GM23248 (cell line): ENCODE measurements at regions not wholly inside any gene's neighbourhood (a gene's known extent, or its start where the extent isn't known, plus 50 kb on each side); places are given as distances from the start of the nearest gene placed in this dataset.
"Not testable (repeated sequence)": the region's sequence is repeated elsewhere in the genome, so short reads cannot be mapped to it uniquely, and the experiment has no call there.

Experiments
- DNase-seq: peaks from one replicate; pipeline ENCODE4 v3.0.0-alpha.2; 2015
- H2AFZ ChIP-seq: fragments of 200-600 bp; sonication (generic); 2 replicates; pipeline ENCODE4 v1.6.1; 2016; ENCODE audit warnings: antibody characterized with exemption
- H3F3A ChIP-seq: fragments of 200-600 bp; sonication (generic); 2 replicates; pipeline ENCODE4 v1.6.1; 2016; ENCODE audit warnings: mild to moderate bottlenecking, antibody characterized with exemption, mixed run types; ENCODE audit not compliant: insufficient read depth
- H3K27ac ChIP-seq: fragments of 200-600 bp; sonication (generic); 2 replicates; pipeline ENCODE4 v1.5.1; 2016; ENCODE audit warnings: mild to moderate bottlenecking
- H3K27me3 ChIP-seq: fragments of 200-600 bp; sonication (generic); replicated peaks from 2 replicates; pipeline ENCODE4 v1.6.1; 2016; ENCODE audit warnings: mild to moderate bottlenecking; ENCODE audit not compliant: insufficient read depth
- H3K36me3 ChIP-seq: fragments of 200-600 bp; sonication (generic); 2 replicates; pipeline ENCODE4 v1.6.1; 2016; ENCODE audit warnings: low read depth, mild to moderate bottlenecking
- H3K4me1 ChIP-seq: fragments of 200-600 bp; sonication (generic); 2 replicates; pipeline ENCODE4 v1.6.1; 2016; ENCODE audit warnings: mild to moderate bottlenecking; ENCODE audit not compliant: insufficient read depth
- H3K4me2 ChIP-seq: fragments of 200-600 bp; sonication (generic); one replicate; pipeline ENCODE4 v1.6.1; 2016; ENCODE audit warnings: mild to moderate bottlenecking; ENCODE audit not compliant: unreplicated experiment
- H3K4me3 ChIP-seq: fragments of 200-600 bp; sonication (generic); 2 replicates; pipeline ENCODE4 v1.5.1; 2016; ENCODE audit warnings: mild to moderate bottlenecking
- H3K79me2 ChIP-seq: fragments of 200-600 bp; sonication (generic); 2 replicates; pipeline ENCODE4 v1.6.1; 2016; ENCODE audit warnings: mild to moderate bottlenecking; ENCODE audit not compliant: insufficient read depth
- H3K9ac ChIP-seq: fragments of 200-600 bp; sonication (generic); 2 replicates; pipeline ENCODE4 v1.6.1; 2016; ENCODE audit warnings: mild to moderate bottlenecking
- H3K9me2 ChIP-seq: fragments of 200-600 bp; sonication (generic); 2 replicates; pipeline ENCODE4 v1.6.1; 2016; ENCODE audit warnings: mixed run types, mild to moderate bottlenecking, moderate library complexity; ENCODE audit not compliant: insufficient read depth
- H3K9me3 ChIP-seq: fragments of 200-600 bp; sonication (generic); one replicate; pipeline ENCODE4 v1.6.1; 2017; ENCODE audit warnings: low read depth
- H4K20me1 ChIP-seq: fragments of 200-600 bp; sonication (generic); 2 replicates; pipeline ENCODE4 v1.6.0; 2016; ENCODE audit not compliant: insufficient read depth
- EZH2 ChIP-seq: fragments of 200-600 bp; sonication (generic); IDR thresholded peaks from 2 replicates; pipeline ENCODE4 v1.6.1; 2018; ENCODE audit warnings: antibody characterized with exemption, mild to moderate bottlenecking; ENCODE audit not compliant: insufficient read depth, poor library complexity, severe bottlenecking
- EZH2phosphoT487 ChIP-seq: fragments of 200-600 bp; sonication (generic); IDR thresholded peaks from 2 replicates; pipeline ENCODE4 v1.6.1; 2018; ENCODE audit warnings: antibody characterized with exemption, moderate library complexity, mild to moderate bottlenecking, low read depth; ENCODE audit not compliant: insufficient read depth
- WGBS, 2 experiments: methylation state at CpG; one replicate each; pipeline ENCODE4 v1.1.6; 2015 to 2017; ENCODE audit warnings: low lambda C conversion rate in 2 of 2, low coverage in 1 of 2; ENCODE audit errors: missing lambda C conversion rate in 2 of 2; 5-methylcytosine and 5-hydroxymethylcytosine counted together
- in situ Hi-C: fragments of 300-500 bp; cut with MboI; formaldehyde crosslinking; loops from 2 replicates; pipeline ENCODE4 v1.15.0; 2020

DNA sequence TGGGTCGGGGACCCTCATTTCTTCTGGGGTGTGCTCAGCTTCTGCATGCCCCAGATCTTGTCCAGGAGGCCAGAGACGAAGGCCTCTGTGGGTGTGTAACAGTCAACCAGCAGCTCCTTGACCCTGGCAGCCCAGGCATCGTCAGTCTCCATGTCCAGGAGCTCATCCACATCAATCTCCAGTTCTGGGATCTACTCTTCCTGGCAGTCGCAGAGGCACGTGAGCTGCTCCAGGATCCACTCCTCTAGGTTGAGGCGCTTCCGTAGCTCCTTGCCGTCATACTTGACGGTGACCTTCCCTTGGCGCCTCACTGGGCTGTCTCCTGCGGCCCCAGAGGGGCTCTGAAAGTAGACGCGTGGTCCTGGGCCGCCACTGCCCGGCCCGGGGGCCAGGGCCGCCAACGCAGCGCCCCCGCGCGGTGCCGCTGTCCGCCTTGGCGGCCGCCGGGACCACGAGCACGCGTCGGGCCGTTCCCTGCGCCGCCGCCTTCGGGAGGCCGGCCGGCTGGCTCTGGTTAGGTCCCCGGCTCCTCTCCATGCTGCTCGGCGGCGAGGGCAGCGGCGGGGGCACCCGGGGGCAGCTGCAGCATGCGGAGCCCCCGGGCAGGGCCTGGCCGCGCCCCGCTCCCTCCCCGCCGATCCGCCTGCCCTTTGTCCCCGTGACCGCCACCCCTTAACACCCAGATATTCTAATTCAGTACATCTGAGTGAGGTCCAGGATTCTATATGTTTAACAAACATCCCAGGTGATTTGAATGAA is 170.5 kb downstream of the SEPTIN7 start:
- Histone ChIP-seq H3K9ac (no peak overlapping the region), H3K79me2 (no peaks in the 10 kb centered on the region), H4K20me1 (no peaks in the 10 kb centered on the region), H3K4me1 (no peaks in the 10 kb centered on the region), H3K27ac (no peak overlapping the region), H3F3A (no peaks in the 10 kb centered on the region), H3K4me2 (peak overlapping the region; percentile 43), H3K27me3 (no peaks in the 10 kb centered on the region), H3K4me3 (no peak overlapping the region), H3K9me3 (no peaks in the 10 kb centered on the region), H3K9me2 (no peaks in the 10 kb centered on the region), H2AFZ (peak overlapping the region; percentile 59), H3K36me3 (no peaks in the 10 kb centered on the region)
- WGBS, 2 experiments: 32 to 35% methylated on average over 47 to 55 of the region's 55 CpGs
- in situ Hi-C loops: loop anchor here (10.0 kb wide), 1 partner anchor 47 kb away; no protein-coding TSS in a partner anchor
- no peak for TF ChIP-seq EZH2phosphoT487
- DNase-seq: peak; percentile 39

GRCh38 chr7:35975851-35976454 is 175.1 kb downstream of the SEPTIN7 start:
- Histone ChIP-seq H4K20me1 (no peaks in the 10 kb centered on the region), H2AFZ (no peak overlapping the region), H3K79me2 (no peaks in the 10 kb centered on the region), H3K9ac (no peak overlapping the region), H3K9me2 (no peaks in the 10 kb centered on the region), H3K27me3 (peaks cover 5% of the 10 kb centered on the region; the same call in 1 of the 2 replicates), H3F3A (no peaks in the 10 kb centered on the region), H3K4me1 (no peaks in the 10 kb centered on the region), H3K4me2 (no peak overlapping the region), H3K36me3 (no peaks in the 10 kb centered on the region), H3K9me3 (no peaks in the 10 kb centered on the region), H3K4me3 (no peak overlapping the region), H3K27ac (no peak overlapping the region)
- 0% methylated on average over 1 of the region's 1 CpG for WGBS, 2 experiments
- peak; percentile 67 for DNase-seq
- in situ Hi-C loops: loop anchor here (5.0 to 10.0 kb wide), 2 partner anchors 51 to 316 kb away; no protein-coding TSS in a partner anchor
- no peak for TF ChIP-seq EZH2
- no peak for TF ChIP-seq EZH2phosphoT487

- H3F3A ChIP-seq, H3K4me3 ChIP-seq, H4K20me1 ChIP-seq, DNase-seq, H3K36me3 ChIP-seq, H3K27ac ChIP-seq, H3K79me2 ChIP-seq, H3K27me3 ChIP-seq, H3K4me2 ChIP-seq, H3K9ac ChIP-seq, H3K9me2 ChIP-seq, H3K4me1 ChIP-seq, H2AFZ ChIP-seq, H3K9me3 ChIP-seq: not testable (repeated sequence)
- in situ Hi-C loops: loop anchor here (5.0 to 10.0 kb wide), 2 partner anchors 54 to 313 kb away; no protein-coding TSS in a partner anchor
- WGBS, 2 experiments: 60 to 64% methylated on average over 8 of the region's 8 CpGs
These were observed 174.0 kb upstream of the EEPD1 start for GRCh38 chr7:35978816-35979640.

DNA sequence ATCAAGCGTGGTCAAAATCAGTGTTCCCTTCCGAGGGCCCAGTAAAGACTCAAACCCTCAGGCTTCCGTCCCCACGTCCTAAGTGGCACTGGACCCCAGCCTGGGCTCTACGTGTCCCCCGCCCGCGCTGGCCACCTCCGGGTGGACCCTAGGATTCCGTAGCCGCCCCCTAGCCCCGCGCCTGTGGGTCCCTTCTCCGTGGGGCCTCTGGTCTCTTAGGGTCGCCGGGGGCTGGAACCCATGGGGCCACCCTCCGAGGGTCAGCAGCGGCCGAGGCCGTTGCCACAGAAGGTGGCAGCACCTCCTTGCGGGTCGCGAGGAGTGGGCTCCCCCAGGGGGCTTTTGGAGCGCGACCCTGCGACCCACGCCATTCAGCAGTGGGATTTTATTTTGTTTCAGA is 170.5 kb upstream of the EEPD1 start:
- no peak overlapping the region for H3K4me3 ChIP-seq
- H3K9me2 ChIP-seq: no peaks in the 10 kb centered on the region
- H3K4me2 ChIP-seq: no peak overlapping the region
- TF ChIP-seq EZH2 (no peak), EZH2phosphoT487 (no peak)
- H2AFZ ChIP-seq: no peak overlapping the region
- in situ Hi-C loops: no loop called here
- no peak overlapping the region for H3K27ac ChIP-seq
- no peaks in the 10 kb centered on the region for H3K4me1 ChIP-seq
- no peaks in the 10 kb centered on the region for H3F3A ChIP-seq
- H3K36me3 ChIP-seq: no peaks in the 10 kb centered on the region
- no peaks in the 10 kb centered on the region; the same call in 1 of the 2 replicates for H3K27me3 ChIP-seq
- 89 to 90% methylated on average over 27 of the region's 27 CpGs for WGBS, 2 experiments
- no peaks in the 10 kb centered on the region for H3K9me3 ChIP-seq
- DNase-seq: no peak
- no peak overlapping the region for H3K9ac ChIP-seq
- no peaks in the 10 kb centered on the region for H4K20me1 ChIP-seq
- H3K79me2 ChIP-seq: no peaks in the 10 kb centered on the region
